ENCODE measurements at regions not wholly inside any gene's neighbourhood (a gene's known extent, or its start where the extent isn't known, plus 50 kb on each side); places are given as distances from the start of the nearest gene placed in this dataset.

DNA sequence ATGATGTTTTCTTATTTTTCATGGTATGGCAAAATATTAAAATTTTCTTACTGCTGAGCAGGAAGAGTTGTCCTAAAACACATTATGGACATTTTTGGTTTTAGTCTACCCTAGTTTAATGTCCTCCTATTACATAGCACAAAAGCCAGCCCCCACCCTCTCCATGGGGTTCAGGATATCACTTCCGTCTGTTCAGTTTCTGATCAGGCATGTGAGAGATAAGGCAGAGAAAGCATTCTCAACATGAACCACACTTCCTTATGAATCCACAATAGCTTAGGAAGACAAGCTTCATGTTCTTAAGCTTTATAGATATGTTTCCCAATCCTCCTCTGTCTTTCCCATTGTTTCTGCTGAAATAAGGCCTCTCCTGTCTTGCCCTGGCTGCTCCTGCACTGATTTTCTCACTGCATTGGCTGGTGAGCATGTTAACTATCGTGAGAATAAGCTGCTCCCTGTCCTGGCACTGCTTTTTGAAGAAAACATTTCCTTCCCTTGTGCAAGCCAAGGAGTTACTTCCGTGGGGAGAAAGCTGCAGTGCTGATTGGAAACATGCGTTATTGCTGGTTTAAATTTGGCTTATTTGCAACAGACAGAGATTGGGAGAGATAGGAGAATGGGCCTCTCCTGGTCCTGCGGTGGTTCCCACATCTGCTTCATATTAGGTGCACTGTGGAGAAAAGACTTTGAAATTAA lies 260.3 kb upstream of the RPS23 start (continued):
- TF ChIP-seq, protein P1, sequence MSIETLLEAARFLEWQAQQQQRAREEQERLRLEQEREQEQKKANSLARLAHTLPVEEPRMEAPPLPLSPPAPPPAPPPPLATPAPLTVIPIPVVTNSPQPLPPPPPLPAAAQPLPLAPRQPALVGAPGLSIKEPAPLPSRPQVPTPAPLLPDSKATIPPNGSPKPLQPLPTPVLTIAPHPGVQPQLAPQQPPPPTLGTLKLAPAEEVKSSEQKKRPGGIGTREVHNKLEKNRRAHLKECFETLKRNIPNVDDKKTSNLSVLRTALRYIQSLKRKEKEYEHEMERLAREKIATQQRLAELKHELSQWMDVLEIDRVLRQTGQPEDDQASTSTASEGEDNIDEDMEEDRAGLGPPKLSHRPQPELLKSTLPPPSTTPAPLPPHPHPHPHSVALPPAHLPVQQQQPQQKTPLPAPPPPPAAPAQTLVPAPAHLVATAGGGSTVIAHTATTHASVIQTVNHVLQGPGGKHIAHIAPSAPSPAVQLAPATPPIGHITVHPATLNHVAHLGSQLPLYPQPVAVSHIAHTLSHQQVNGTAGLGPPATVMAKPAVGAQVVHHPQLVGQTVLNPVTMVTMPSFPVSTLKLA (conservative IDR thresholded peaks at IDR 0.05), result no peak
- no peak for TF ChIP-seq GABPB2 (CRISPR knock-in tag; conservative IDR thresholded peaks at IDR 0.05)
- TF ChIP-seq SMARCB1 (IDR thresholded peaks at IDR 0.05; ENCODE audit: insufficient read length, low read depth), result no peak
- TF ChIP-seq ZFP36 (IDR thresholded peaks at IDR 0.05; ENCODE audit: low read depth, low read length, partially characterized antibody), result no peak
- TF ChIP-seq, protein P2, sequence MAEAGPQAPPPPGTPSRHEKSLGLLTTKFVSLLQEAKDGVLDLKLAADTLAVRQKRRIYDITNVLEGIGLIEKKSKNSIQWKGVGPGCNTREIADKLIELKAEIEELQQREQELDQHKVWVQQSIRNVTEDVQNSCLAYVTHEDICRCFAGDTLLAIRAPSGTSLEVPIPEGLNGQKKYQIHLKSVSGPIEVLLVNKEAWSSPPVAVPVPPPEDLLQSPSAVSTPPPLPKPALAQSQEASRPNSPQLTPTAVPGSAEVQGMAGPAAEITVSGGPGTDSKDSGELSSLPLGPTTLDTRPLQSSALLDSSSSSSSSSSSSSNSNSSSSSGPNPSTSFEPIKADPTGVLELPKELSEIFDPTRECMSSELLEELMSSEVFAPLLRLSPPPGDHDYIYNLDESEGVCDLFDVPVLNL (CRISPR knock-in tag; IDR thresholded peaks at IDR 0.05; ENCODE audit: low read depth), result no peak
- TF ChIP-seq DACH1 (IDR thresholded peaks at IDR 0.05; ENCODE audit: partially characterized antibody), result no peak
- TF ChIP-seq, protein P3, sequence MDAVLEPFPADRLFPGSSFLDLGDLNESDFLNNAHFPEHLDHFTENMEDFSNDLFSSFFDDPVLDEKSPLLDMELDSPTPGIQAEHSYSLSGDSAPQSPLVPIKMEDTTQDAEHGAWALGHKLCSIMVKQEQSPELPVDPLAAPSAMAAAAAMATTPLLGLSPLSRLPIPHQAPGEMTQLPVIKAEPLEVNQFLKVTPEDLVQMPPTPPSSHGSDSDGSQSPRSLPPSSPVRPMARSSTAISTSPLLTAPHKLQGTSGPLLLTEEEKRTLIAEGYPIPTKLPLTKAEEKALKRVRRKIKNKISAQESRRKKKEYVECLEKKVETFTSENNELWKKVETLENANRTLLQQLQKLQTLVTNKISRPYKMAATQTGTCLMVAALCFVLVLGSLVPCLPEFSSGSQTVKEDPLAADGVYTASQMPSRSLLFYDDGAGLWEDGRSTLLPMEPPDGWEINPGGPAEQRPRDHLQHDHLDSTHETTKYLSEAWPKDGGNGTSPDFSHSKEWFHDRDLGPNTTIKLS (IDR thresholded peaks at IDR 0.05; ENCODE audit: borderline replicate concordance, low read depth), result no peak
- TF ChIP-seq SMARCA5 (IDR thresholded peaks at IDR 0.05), result no peak
- TF ChIP-seq PHF8 (IDR thresholded peaks at IDR 0.05; ENCODE audit: borderline replicate concordance, low read length), result no peak
- no peak for TF ChIP-seq ZNF311 (CRISPR knock-in tag; IDR thresholded peaks at IDR 0.05)
- peak; percentile 55 for TF ChIP-seq ARID1B (IDR thresholded peaks at IDR 0.05)
- no peak for TF ChIP-seq ZZZ3 (IDR thresholded peaks at IDR 0.05)
- TF ChIP-seq, protein P4, sequence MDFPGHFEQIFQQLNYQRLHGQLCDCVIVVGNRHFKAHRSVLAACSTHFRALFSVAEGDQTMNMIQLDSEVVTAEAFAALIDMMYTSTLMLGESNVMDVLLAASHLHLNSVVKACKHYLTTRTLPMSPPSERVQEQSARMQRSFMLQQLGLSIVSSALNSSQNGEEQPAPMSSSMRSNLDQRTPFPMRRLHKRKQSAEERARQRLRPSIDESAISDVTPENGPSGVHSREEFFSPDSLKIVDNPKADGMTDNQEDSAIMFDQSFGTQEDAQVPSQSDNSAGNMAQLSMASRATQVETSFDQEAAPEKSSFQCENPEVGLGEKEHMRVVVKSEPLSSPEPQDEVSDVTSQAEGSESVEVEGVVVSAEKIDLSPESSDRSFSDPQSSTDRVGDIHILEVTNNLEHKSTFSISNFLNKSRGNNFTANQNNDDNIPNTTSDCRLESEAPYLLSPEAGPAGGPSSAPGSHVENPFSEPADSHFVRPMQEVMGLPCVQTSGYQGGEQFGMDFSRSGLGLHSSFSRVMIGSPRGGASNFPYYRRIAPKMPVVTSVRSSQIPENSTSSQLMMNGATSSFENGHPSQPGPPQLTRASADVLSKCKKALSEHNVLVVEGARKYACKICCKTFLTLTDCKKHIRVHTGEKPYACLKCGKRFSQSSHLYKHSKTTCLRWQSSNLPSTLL (IDR thresholded peaks at IDR 0.05), result no peak
- TF ChIP-seq PYGO2 (tag; IDR thresholded peaks at IDR 0.05), result no peak
- TF ChIP-seq KLF16 (IDR thresholded peaks at IDR 0.05), result no peak
- no peak for TF ChIP-seq HNRNPLL (IDR thresholded peaks at IDR 0.05; ENCODE audit: low read depth, low read length, poor library complexity, severe bottlenecking)
- TF ChIP-seq, protein P5, sequence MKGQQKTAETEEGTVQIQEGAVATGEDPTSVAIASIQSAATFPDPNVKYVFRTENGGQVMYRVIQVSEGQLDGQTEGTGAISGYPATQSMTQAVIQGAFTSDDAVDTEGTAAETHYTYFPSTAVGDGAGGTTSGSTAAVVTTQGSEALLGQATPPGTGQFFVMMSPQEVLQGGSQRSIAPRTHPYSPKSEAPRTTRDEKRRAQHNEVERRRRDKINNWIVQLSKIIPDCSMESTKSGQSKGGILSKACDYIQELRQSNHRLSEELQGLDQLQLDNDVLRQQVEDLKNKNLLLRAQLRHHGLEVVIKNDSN (CRISPR knock-in tag; IDR thresholded peaks at IDR 0.05), result no peak
- TF ChIP-seq ZC3H8 (IDR thresholded peaks at IDR 0.05), result no peak
- TF ChIP-seq FOXM1 (IDR thresholded peaks at IDR 0.05; ENCODE audit: low read depth), result no peak
- TF ChIP-seq FOXM1 (CRISPR knock-in tag; IDR thresholded peaks at IDR 0.05; ENCODE audit: low read depth), result no peak
- TF ChIP-seq NR2C2 (CRISPR knock-in tag; IDR thresholded peaks at IDR 0.05), result no peak
- peak; percentile 43 for TF ChIP-seq NR2C2 (tag; IDR thresholded peaks at IDR 0.05)
